ENCODE measurements at regions not wholly inside any gene's neighbourhood (a gene's known extent, or its start where the extent isn't known, plus 50 kb on each side); places are given as distances from the start of the nearest gene placed in this dataset.
"Not testable (repeated sequence)": the region's sequence is repeated elsewhere in the genome, so short reads cannot be mapped to it uniquely, and the experiment has no call there.

DNA sequence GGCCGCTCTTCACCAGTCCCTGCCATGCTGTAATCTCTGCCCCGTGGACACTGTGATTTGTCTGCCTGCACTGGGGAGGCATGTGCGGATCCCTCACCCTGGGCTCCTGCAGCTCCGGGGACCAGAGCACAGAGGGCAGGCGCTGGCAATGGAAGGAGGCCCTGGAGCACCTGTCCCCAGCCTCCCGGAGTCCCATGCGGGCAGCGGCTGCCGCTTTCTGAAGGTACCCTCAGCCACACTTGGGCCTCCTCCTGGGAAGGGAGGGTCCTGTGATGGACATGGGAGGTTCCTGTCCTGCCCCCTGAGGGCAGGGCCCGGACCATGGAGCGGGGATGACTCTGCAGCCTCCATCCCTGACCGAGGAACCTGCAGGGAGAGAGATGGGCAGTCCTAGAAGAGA, 297.4 kb upstream of the SFSWAP start:
- TF ChIP-seq, protein P1, sequence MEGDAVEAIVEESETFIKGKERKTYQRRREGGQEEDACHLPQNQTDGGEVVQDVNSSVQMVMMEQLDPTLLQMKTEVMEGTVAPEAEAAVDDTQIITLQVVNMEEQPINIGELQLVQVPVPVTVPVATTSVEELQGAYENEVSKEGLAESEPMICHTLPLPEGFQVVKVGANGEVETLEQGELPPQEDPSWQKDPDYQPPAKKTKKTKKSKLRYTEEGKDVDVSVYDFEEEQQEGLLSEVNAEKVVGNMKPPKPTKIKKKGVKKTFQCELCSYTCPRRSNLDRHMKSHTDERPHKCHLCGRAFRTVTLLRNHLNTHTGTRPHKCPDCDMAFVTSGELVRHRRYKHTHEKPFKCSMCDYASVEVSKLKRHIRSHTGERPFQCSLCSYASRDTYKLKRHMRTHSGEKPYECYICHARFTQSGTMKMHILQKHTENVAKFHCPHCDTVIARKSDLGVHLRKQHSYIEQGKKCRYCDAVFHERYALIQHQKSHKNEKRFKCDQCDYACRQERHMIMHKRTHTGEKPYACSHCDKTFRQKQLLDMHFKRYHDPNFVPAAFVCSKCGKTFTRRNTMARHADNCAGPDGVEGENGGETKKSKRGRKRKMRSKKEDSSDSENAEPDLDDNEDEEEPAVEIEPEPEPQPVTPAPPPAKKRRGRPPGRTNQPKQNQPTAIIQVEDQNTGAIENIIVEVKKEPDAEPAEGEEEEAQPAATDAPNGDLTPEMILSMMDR (IDR thresholded peaks at IDR 0.05): no peak
- no peak for TF ChIP-seq POLR2A (IDR thresholded peaks at IDR 0.05)
- Histone ChIP-seq H3K4me3 (no peak overlapping the region), H3K27me3 (peaks cover 0 to 8% (median 0%) of the 10 kb centered on the region in 9 donors), H3K36me3 (no peaks in the 10 kb centered on the region), H3K27ac (no peak overlapping the region), H3K4me1 (no peaks in the 10 kb centered on the region), H3K9me3 (no peaks in the 10 kb centered on the region)
- intact Hi-C loops (cut with DNase I): no loop called here
- ATAC-seq: peak in 1 of 4 donors; percentile 10
- 80 to 90% (median 85%) methylated on average over 4 to 12 of the region's 12 CpGs for whole genome bisulfite sequencing, 4 donors
- DNase-seq: no peak

DNA sequence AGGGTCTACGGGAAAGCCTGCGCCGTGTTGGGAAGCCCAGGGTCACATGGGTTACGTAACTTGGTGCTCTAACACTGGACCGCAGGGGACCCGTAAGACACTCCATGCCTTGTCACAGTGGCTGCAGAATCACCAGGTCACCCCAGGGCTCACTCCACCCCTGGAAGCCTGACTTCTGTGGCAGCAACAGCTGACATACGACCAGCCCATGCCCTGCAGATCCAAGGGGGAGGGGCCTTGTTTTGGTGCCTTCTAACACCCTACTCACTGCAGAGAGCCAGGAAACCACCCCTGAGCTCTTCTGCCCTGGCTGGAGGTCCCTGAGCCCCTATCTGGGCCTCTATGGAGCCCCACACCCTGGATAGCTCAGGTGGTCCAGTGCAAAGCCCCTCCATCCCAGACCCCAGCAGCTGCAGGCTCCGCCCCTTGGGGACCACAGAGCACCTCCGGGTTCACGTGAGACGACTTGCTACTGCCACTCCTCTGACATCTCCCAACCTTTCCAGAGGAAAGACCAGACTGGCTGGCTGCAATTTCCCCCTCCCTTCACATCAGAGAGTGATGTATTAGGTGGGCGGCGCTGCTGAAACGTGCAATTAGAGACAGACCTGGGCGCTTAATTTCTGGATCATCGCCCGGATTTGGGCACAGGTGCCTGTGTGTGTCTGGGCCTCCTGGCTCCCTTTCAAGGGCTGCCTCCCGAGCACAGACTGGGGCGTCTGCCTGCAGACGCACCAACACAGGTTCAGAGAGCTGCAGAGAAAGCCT, 296.6 kb upstream of the SFSWAP start:
- H3K27ac ChIP-seq; H3K36me3 ChIP-seq; intact Hi-C loops (cut with DNase I); H3K27me3 ChIP-seq; H3K9me3 ChIP-seq; H3K4me3 ChIP-seq; DNase-seq; H3K4me1 ChIP-seq; ATAC-seq: not testable (repeated sequence)
- WGBS, 4 donors: 40 to 59% (median 49%) methylated on average over 1 to 13 of the region's 20 CpGs

DNA sequence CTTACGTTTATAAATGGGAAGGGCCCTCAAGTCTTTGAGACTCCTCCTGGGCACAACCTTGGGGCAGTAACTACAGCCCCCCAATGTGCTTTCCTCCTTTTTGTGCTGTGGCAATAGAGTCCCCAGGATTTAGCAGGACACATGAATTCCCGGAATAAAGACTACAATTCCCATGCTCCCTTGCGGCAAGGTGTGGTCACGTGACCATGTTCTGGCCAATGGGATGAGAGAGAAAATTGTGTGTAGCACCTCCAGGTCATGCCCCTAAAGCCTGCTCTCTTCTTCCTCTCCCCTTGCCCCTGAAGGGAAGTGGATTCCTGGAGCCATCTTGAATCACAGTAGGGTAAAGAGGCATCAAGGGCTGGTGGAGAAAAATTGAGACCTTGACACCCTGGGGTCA, 295.1 kb upstream of the SFSWAP start:
- TF ChIP-seq, protein P1 (IDR thresholded peaks at IDR 0.05): no peak
- TF ChIP-seq POLR2A (IDR thresholded peaks at IDR 0.05): no peak
- 79 to 92% (median 86%) methylated on average over 4 of the region's 4 CpGs for WGBS, 4 donors
- no peaks in the 10 kb centered on the region for H3K4me1 ChIP-seq
- H3K9me3 ChIP-seq: no peaks in the 10 kb centered on the region
- DNase-seq (no peak), ATAC-seq (no peak)
- H3K27ac ChIP-seq: no peak overlapping the region
- intact Hi-C loops (cut with DNase I): no loop called here
- no peak overlapping the region for H3K4me3 ChIP-seq
- no peaks in the 10 kb centered on the region for H3K36me3 ChIP-seq
- H3K27me3 ChIP-seq: peaks cover 0 to 4% (median 0%) of the 10 kb centered on the region in 9 donors

DNA sequence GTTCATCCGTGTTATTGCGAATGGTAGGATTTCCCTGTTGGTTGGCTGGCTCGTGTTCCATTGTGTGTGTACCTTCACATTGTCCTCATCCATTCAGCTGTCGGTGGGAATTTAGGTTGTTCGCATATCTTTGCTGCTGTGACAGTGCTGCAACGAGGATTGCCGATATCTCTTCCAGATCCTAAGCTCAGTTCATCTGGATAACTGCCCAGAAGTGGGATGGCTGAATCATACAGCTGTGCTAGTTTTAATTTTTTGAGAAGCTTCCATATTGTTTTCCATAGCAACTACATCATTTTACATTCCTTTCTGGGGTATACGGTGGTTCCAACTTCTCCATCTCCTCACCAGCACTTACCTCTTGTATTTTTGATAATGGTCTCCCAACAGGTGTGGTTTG, 292.8 kb upstream of the SFSWAP start:
- no peaks in the 10 kb centered on the region for H3K36me3 ChIP-seq
- WGBS, 4 donors: 72 to 82% (median 76%) methylated on average over 8 of the region's 8 CpGs
- H3K9me3 ChIP-seq: no peaks in the 10 kb centered on the region
- H3K27ac ChIP-seq: no peak overlapping the region
- no peak for ATAC-seq
- TF ChIP-seq POLR2A (IDR thresholded peaks at IDR 0.05): no peak
- TF ChIP-seq, protein P1 (IDR thresholded peaks at IDR 0.05): no peak
- no peak overlapping the region for H3K4me3 ChIP-seq
- DNase-seq: no peak
- H3K27me3 ChIP-seq: peaks cover 0 to 13% (median 0%) of the 10 kb centered on the region in 9 donors
- intact Hi-C loops (cut with DNase I): no loop called here
- no peaks in the 10 kb centered on the region for H3K4me1 ChIP-seq

DNA sequence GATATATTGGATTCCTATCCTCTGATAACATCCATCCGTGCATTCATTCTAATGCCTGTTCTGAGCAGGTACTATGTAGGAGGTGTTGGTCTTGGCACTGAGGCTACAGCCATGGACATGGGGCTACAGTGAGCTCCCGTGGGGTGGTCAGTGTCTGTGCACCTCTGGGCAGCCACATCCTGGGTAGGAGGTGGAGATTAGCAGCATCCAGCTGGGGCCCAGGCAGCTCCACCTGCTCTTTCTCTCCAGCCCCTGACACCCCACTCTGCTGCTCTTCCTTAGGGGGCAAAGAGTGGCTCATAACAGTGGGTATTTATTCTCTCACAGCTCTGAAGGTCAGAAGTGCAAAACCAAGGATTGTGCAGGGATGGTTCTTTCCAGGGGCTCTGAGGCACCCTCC, 292.0 kb upstream of the SFSWAP start:
- H3K27ac ChIP-seq: no peak overlapping the region
- no peak for TF ChIP-seq POLR2A (IDR thresholded peaks at IDR 0.05)
- no peak overlapping the region for H3K4me3 ChIP-seq
- 73 to 78% (median 75%) methylated on average over 2 of the region's 2 CpGs for WGBS, 4 donors
- ATAC-seq: no peak
- peaks cover 0 to 13% (median 0%) of the 10 kb centered on the region in 9 donors for H3K27me3 ChIP-seq
- H3K9me3 ChIP-seq: peaks cover 0 to 6% (median 0%) of the 10 kb centered on the region in 12 donors
- no peaks in the 10 kb centered on the region for H3K36me3 ChIP-seq
- intact Hi-C loops (cut with DNase I): no loop called here
- no peak for DNase-seq
- no peaks in the 10 kb centered on the region for H3K4me1 ChIP-seq
